GM12878 (cell line): ENCODE measurements at regions not wholly inside any gene's neighbourhood (a gene's known extent, or its start where the extent isn't known, plus 50 kb on each side); places are given as distances from the start of the nearest gene placed in this dataset.

ENCODE experiments used
- ATAC-seq: fragments of 200-7000 bp; cut with Tn5 transposase; 3 replicates; pipeline ENCODE4 v1.9.1; 2020; ENCODE audit warnings: mild to moderate bottlenecking, moderate library complexity
- BruUV-seq: library from RNA; stranded (reverse); fragments of 400-500 nt; replicated peaks from 2 replicates; lab custom pipeline; 2021; lab: Mats Ljungman, UMichigan
- CTCF ChIA-PET: fragments of 300-600 bp; sonication (Branson Sonifier 250); formaldehyde crosslinking; extraction: SDS; loops from one replicate; lab custom pipeline; 2021; ENCODE audit warnings: inconsistent platforms; lab: Yijun Ruan, JAX
- POLR2A ChIA-PET: fragments of 350-600 bp; formaldehyde crosslinking; extraction: SDS; loops from one replicate; lab custom pipeline; 2021; ENCODE audit warnings: inconsistent platforms; lab: Charles Lee
- RAD21 ChIA-PET: fragments of 300-600 bp; sonication (Branson Sonifier 250); formaldehyde crosslinking; loops from one replicate; lab custom pipeline; 2023; ENCODE audit warnings: antibody characterized with exemption; ENCODE audit not compliant: unreplicated experiment; lab: Charles Lee
- SMC1A ChIA-PET: fragments of 300-600 bp; sonication (Branson Sonifier 250); formaldehyde crosslinking; loops from one replicate; lab custom pipeline; 2023; ENCODE audit not compliant: unreplicated experiment, uncharacterized antibody; lab: Charles Lee
- DNase-seq: peaks from one replicate; pipeline ENCODE4 v3.0.0-alpha.2; 2011; ENCODE audit warnings: low read depth, low spot score
- FAIRE-seq: peaks from 3 replicates; lab custom pipeline; 2011; peaks lifted over from hg19 to GRCh38; lab: Jason Lieb, UNC
- H2AFZ ChIP-seq: 2 replicates; pipeline ENCODE4 v1.6.0; 2011; ENCODE audit warnings: low read depth, low read length, control low read depth; ENCODE audit not compliant: control insufficient read depth
- H3K27ac ChIP-seq: 2 replicates; pipeline ENCODE4 v1.5.1; 2011; ENCODE audit warnings: control low read depth; ENCODE audit not compliant: control insufficient read depth, insufficient read depth
- H3K27me3 ChIP-seq, 2 experiments: replicated peaks in 1 of 2; 2 replicates each; pipeline versions ENCODE4 v1.6.0 to v1.6.1; 2011; ENCODE audit warnings: low read length in 1 of 2; ENCODE audit not compliant: control insufficient read depth in 2 of 2, insufficient read depth in 2 of 2
- H3K36me3 ChIP-seq, 2 experiments: 2 replicates each; pipeline ENCODE4 v1.5.1; 2011; ENCODE audit warnings: low read length in 1 of 2; ENCODE audit not compliant: control insufficient read depth in 2 of 2, insufficient read depth in 2 of 2
- H3K4me1 ChIP-seq: 2 replicates; pipeline ENCODE4 v1.6.1; 2011; ENCODE audit warnings: mild to moderate bottlenecking, low read length, moderate library complexity, mixed read lengths; ENCODE audit not compliant: control insufficient read depth, insufficient read depth
- H3K4me2 ChIP-seq: 2 replicates; pipeline ENCODE4 v1.6.0; 2011; ENCODE audit warnings: control low read depth; ENCODE audit not compliant: control insufficient read depth, insufficient read depth
- H3K4me3 ChIP-seq: fragments of 200-600 bp; sonication (generic); 2 replicates; pipeline ENCODE4 v1.5.1; 2016
- H3K79me2 ChIP-seq: 2 replicates; pipeline ENCODE4 v1.6.0; 2011; ENCODE audit warnings: low read length; ENCODE audit not compliant: control insufficient read depth, insufficient read depth
- H3K9ac ChIP-seq: 2 replicates; pipeline ENCODE4 v1.8.0; 2011; ENCODE audit warnings: low read length, control low read depth, mixed read lengths; ENCODE audit not compliant: control insufficient read depth, insufficient read depth
- H3K9me3 ChIP-seq: replicated peaks from 3 replicates; pipeline ENCODE4 v1.5.1; 2011; ENCODE audit warnings: mild to moderate bottlenecking, low read length; ENCODE audit not compliant: control insufficient read depth, insufficient read depth
- H4K20me1 ChIP-seq: 2 replicates; pipeline ENCODE4 v1.6.0; 2011; ENCODE audit not compliant: control insufficient read depth, insufficient read depth
- CBX5 ChIP-seq: sonication (generic); IDR thresholded peaks from 2 replicates; pipeline ENCODE4 v1.6.1; 2016; ENCODE audit warnings: low read depth, moderate library complexity, mild to moderate bottlenecking, inconsistent platforms
- CHD4 ChIP-seq: fragments of 200-600 bp; sonication (generic); IDR thresholded peaks from 2 replicates; pipeline ENCODE4 v1.6.1; 2016; ENCODE audit warnings: mild to moderate bottlenecking
- CREM ChIP-seq: IDR thresholded peaks from 2 replicates; pipeline ENCODE4 v1.6.1; 2014; ENCODE audit warnings: antibody characterized with exemption, low read depth
- DPF2 ChIP-seq: fragments of 450-650 bp; IDR thresholded peaks from 2 replicates; pipeline ENCODE4 v1.6.1; 2017; ENCODE audit warnings: mild to moderate bottlenecking
- HDGF ChIP-seq: fragments of 450-650 bp; IDR thresholded peaks from 2 replicates; pipeline ENCODE4 v1.6.1; 2016; ENCODE audit warnings: antibody characterized with exemption
- IKZF2 ChIP-seq, 2 experiments: fragments of 450-650 bp; IDR thresholded peaks; 2 replicates each; pipeline ENCODE4 v1.6.1; 2017; ENCODE audit warnings: mild to moderate bottlenecking in 2 of 2, moderate library complexity in 2 of 2
- NR2C1 ChIP-seq: fragments of 450-650 bp; IDR thresholded peaks from 2 replicates; pipeline ENCODE4 v1.6.1; 2017; ENCODE audit warnings: antibody characterized with exemption, mild to moderate bottlenecking, moderate library complexity
- NRF1 ChIP-seq: conservative IDR thresholded peaks from 2 replicates; pipeline ENCODE4 v1.6.1; 2011; ENCODE audit warnings: mild to moderate bottlenecking, low read depth, low read length, improper control_type of control experiment
- PAX8 ChIP-seq: fragments of 450-650 bp; IDR thresholded peaks from 2 replicates; pipeline ENCODE4 v1.6.1; 2017; ENCODE audit warnings: mild to moderate bottlenecking, moderate library complexity
- RBBP5 ChIP-seq: fragments of 200-600 bp; sonication (generic); conservative IDR thresholded peaks from 2 replicates; pipeline ENCODE4 v1.6.1; 2016
- SMAD1 ChIP-seq: fragments of 450-650 bp; IDR thresholded peaks from 2 replicates; pipeline ENCODE4 v1.6.1; 2018; ENCODE audit warnings: mild to moderate bottlenecking, low read depth; ENCODE audit not compliant: partially characterized antibody
- SPI1 ChIP-seq: IDR thresholded peaks from 2 replicates; pipeline ENCODE4 v1.6.1; 2011; ENCODE audit warnings: low read depth, mild to moderate bottlenecking, low read length, moderate library complexity, borderline replicate concordance; ENCODE audit not compliant: insufficient read depth
- SUPT20H ChIP-seq: IDR thresholded peaks from 2 replicates; pipeline ENCODE4 v1.6.1; 2011; ENCODE audit warnings: low read depth, mild to moderate bottlenecking, low read length, moderate library complexity, borderline replicate concordance; ENCODE audit not compliant: control insufficient read depth
- TAF1 ChIP-seq: IDR thresholded peaks from 2 replicates; pipeline ENCODE4 v1.6.1; 2011; ENCODE audit warnings: mild to moderate bottlenecking, low read depth, low read length, borderline replicate concordance
- WRNIP1 ChIP-seq: IDR thresholded peaks from 2 replicates; pipeline ENCODE4 v1.6.1; 2011; ENCODE audit warnings: low read depth, low read length, improper control_type of control experiment, borderline replicate concordance
- WGBS: methylation state at CpG from one replicate; pipeline ENCODE4 v1.1.6; 2016; ENCODE audit warnings: low lambda C conversion rate; ENCODE audit not compliant: insufficient replicate concordance, insufficient coverage; ENCODE audit errors: missing lambda C conversion rate; 5-methylcytosine and 5-hydroxymethylcytosine counted together
- in situ Hi-C: fragments of 300-500 bp; cut with MboI; formaldehyde crosslinking; loops from 9 replicates; pipeline ENCODE4 v1.14.3; 2018; ENCODE audit warnings: mixed read lengths
- intact Hi-C: fragments of 100-400 bp; cut with micrococcal nuclease; formaldehyde crosslinking; loops from one replicate; pipeline ENCODE4 v1.14.2; 2022; ENCODE audit not compliant: unreplicated experiment
- TF ChIP-seq, protein P1 (sequence below): IDR thresholded peaks from 2 replicates; pipeline ENCODE4 v1.6.1; 2011; ENCODE audit warnings: borderline replicate concordance, low read depth, mild to moderate bottlenecking, moderate library complexity, mixed read lengths, low read length; ENCODE audit not compliant: insufficient read depth; ENCODE audit errors: extremely low read length
- TF ChIP-seq, protein P2 (sequence below): fragments of 450-650 bp; IDR thresholded peaks from 2 replicates; pipeline ENCODE4 v1.6.1; 2017; ENCODE audit warnings: antibody characterized with exemption, mild to moderate bottlenecking, moderate library complexity

DNA sequence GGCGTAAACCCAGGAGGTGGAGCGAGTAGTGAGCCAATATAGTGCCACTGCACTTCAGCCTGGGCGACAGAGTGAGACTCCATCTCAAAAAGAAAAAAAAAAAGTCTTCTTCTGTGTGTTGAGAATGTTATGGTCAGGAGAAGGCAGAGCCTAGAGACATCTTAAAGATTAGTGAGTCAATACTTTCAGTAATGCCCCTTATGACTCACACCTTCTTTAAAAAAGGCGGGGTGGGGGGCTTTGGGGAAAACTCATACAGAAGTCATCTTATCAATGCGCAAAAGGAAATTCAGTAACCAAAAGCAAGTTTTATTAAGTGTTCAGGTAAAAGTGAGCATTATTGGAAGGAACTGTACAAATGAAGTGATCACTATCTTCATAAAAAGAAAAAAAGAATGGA lies 1369.8 kb upstream of the LRRTM3 start:
- H2AFZ ChIP-seq = no peak overlapping the region
- H3K27me3 ChIP-seq = no peaks in the 10 kb centered on the region
- ChIA-PET POLR2A (no interaction called here), CTCF (interaction anchor here (0.5 to 0.7 kb wide), 2 partner anchors 19 to 44 kb away, joined by 3 to 4 read pairs; no protein-coding TSS in a partner anchor), SMC1A (no interaction called here), RAD21 (no interaction called here)
- intact Hi-C loops = loop anchor here (10.0 kb wide), 1 partner anchor 629 kb away; no protein-coding TSS in a partner anchor
- ATAC-seq = no peak; the same call in 2 of the 3 replicates
- no peaks in the 10 kb centered on the region for H4K20me1 ChIP-seq
- FAIRE-seq = no peak
- no peaks in the 10 kb centered on the region for H3K9me3 ChIP-seq
- H3K27ac ChIP-seq = no peak overlapping the region
- no peak overlapping the region for H3K4me2 ChIP-seq
- no peak overlapping the region for H3K4me3 ChIP-seq
- H3K9ac ChIP-seq = no peak overlapping the region
- 25% methylated on average over 5 of the region's 5 CpGs for WGBS
- in situ Hi-C loops = no loop called here
- no peaks in the 10 kb centered on the region for H3K79me2 ChIP-seq
- BruUV-seq = no TSS peak
- no peak for DNase-seq
- no peaks in the 10 kb centered on the region for H3K4me1 ChIP-seq
- TF ChIP-seq SMAD1 = no peak
- no peak for TF ChIP-seq SUPT20H
- no peak for TF ChIP-seq HDGF
- TF ChIP-seq RBBP5 = no peak
- no peak for TF ChIP-seq CREM
- TF ChIP-seq CHD4 = no peak
- no peak for TF ChIP-seq SPI1
- no peak for TF ChIP-seq NRF1
- TF ChIP-seq WRNIP1 = no peak
- no peaks in the 10 kb centered on the region for H3K36me3 ChIP-seq

DNA sequence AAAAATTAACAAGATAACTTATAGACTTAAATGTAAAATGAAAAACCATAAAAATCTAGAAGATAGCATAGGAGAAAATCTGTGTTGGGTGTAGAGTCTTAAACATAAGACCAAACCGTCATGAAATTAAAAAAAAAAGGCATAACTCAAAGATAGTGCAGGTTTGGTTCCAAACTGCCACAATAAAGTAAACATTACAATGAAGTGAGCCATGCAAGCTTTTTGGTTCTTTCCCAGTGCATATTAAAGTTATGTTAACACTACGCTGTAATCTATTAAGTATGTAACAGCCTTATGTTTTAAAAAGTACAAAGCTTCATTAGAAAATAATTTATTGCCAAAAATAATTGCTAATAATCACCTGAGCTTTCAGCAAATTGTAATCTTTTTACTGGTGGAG lies 1366.5 kb upstream of the LRRTM3 start:
- H3K27me3 ChIP-seq = no peaks in the 10 kb centered on the region
- H3K36me3 ChIP-seq = no peaks in the 10 kb centered on the region
- CTCF ChIA-PET = no interaction called here
- H2AFZ ChIP-seq = no peak overlapping the region
- no peak overlapping the region for H3K4me3 ChIP-seq
- no peak for DNase-seq
- FAIRE-seq = no peak
- SMC1A ChIA-PET = interaction anchor here (0.6 to 1.3 kb wide), 2 partner anchors 60 to 332 kb away, joined by 3 to 4 read pairs; no protein-coding TSS in a partner anchor
- WGBS = 2% methylated on average over 2 of the region's 2 CpGs
- intact Hi-C loops (loop anchor here (10.0 kb wide), 1 partner anchor 625 kb away; no protein-coding TSS in a partner anchor), in situ Hi-C loops (no loop called here)
- H3K9me3 ChIP-seq = no peaks in the 10 kb centered on the region
- no peaks in the 10 kb centered on the region for H3K79me2 ChIP-seq
- no peak overlapping the region for H3K9ac ChIP-seq
- POLR2A ChIA-PET = no interaction called here
- no peak overlapping the region for H3K4me2 ChIP-seq
- no peaks in the 10 kb centered on the region for H3K4me1 ChIP-seq
- no peaks in the 10 kb centered on the region for H4K20me1 ChIP-seq
- no peak for ATAC-seq
- RAD21 ChIA-PET = no interaction called here
- BruUV-seq = no TSS peak
- no peak overlapping the region for H3K27ac ChIP-seq
- TF ChIP-seq, protein P1, sequence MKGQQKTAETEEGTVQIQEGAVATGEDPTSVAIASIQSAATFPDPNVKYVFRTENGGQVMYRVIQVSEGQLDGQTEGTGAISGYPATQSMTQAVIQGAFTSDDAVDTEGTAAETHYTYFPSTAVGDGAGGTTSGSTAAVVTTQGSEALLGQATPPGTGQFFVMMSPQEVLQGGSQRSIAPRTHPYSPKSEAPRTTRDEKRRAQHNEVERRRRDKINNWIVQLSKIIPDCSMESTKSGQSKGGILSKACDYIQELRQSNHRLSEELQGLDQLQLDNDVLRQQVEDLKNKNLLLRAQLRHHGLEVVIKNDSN = no peak
- no peak for TF ChIP-seq CBX5
- TF ChIP-seq CREM = no peak
- no peak for TF ChIP-seq PAX8
- no peak for TF ChIP-seq DPF2
- no peak for TF ChIP-seq TAF1
- TF ChIP-seq IKZF2 (IDR thresholded peaks at IDR 0.05) = no peak
- TF ChIP-seq, protein P2, sequence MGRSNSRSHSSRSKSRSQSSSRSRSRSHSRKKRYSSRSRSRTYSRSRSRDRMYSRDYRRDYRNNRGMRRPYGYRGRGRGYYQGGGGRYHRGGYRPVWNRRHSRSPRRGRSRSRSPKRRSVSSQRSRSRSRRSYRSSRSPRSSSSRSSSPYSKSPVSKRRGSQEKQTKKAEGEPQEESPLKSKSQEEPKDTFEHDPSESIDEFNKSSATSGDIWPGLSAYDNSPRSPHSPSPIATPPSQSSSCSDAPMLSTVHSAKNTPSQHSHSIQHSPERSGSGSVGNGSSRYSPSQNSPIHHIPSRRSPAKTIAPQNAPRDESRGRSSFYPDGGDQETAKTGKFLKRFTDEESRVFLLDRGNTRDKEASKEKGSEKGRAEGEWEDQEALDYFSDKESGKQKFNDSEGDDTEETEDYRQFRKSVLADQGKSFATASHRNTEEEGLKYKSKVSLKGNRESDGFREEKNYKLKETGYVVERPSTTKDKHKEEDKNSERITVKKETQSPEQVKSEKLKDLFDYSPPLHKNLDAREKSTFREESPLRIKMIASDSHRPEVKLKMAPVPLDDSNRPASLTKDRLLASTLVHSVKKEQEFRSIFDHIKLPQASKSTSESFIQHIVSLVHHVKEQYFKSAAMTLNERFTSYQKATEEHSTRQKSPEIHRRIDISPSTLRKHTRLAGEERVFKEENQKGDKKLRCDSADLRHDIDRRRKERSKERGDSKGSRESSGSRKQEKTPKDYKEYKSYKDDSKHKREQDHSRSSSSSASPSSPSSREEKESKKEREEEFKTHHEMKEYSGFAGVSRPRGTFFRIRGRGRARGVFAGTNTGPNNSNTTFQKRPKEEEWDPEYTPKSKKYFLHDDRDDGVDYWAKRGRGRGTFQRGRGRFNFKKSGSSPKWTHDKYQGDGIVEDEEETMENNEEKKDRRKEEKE = no peak
- no peak for TF ChIP-seq NR2C1
- no peak for TF ChIP-seq NRF1
